ENCODE measurements at regions not wholly inside any gene's neighbourhood (a gene's known extent, or its start where the extent isn't known, plus 50 kb on each side); places are given as distances from the start of the nearest gene placed in this dataset.
"Not testable (repeated sequence)": the region's sequence is repeated elsewhere in the genome, so short reads cannot be mapped to it uniquely, and the experiment has no call there.

GRCh38 chr14:66249544-66249943, 236.6 kb upstream of the CCDC196 start:
- Histone ChIP-seq H3K9me3 (no peaks in the 10 kb centered on the region), H3K4me3 (ENCODE audit: low read depth in 1 of 2, low read length in 1 of 2) (no peak overlapping the region), H3K27me3 (no peaks in the 10 kb centered on the region), H3K27ac (no peak overlapping the region), H3K36me3 (no peaks in the 10 kb centered on the region), H3K4me1 (ENCODE audit: control insufficient read depth in 1 of 2, insufficient read depth in 1 of 2, low read depth in 1 of 2, low read length in 1 of 2) (no peaks in the 10 kb centered on the region)
- TF ChIP-seq CTCF (IDR thresholded peaks at IDR 0.05): no peak

DNA sequence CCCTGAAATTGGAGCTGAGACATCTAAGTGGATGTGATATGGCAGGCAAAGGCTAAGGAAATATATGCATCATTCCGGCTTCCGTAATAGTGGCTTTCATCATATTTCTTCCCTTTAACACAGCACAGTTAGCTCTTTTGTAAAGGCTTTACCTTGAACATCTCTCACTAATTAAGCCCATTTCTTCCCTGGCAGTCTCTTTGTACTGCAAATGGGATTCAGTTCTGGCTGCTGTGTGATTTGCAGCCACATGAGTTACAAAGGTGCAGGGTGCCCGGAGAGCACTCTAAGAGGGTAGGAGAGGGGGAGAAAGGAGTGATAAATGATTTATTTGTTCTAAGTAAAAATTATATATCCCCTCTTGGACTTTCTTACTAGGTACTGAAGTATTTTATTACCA, 232.1 kb upstream of the CCDC196 start:
- TF ChIP-seq CTCF (IDR thresholded peaks at IDR 0.05): no peak
- no peak overlapping the region for H3K27ac ChIP-seq
- H3K27me3 ChIP-seq: no peaks in the 10 kb centered on the region
- no peaks in the 10 kb centered on the region for H3K9me3 ChIP-seq
- H3K4me1 ChIP-seq (ENCODE audit: control insufficient read depth in 1 of 2, insufficient read depth in 1 of 2, low read depth in 1 of 2, low read length in 1 of 2): no peaks in the 10 kb centered on the region
- no peaks in the 10 kb centered on the region for H3K36me3 ChIP-seq
- no peak overlapping the region for H3K4me3 ChIP-seq (ENCODE audit: low read depth in 1 of 2, low read length in 1 of 2)

GRCh38 chr14:66268802-66269334, 217.3 kb upstream of the CCDC196 start:
- H3K4me3 ChIP-seq (ENCODE audit: low read depth in 1 of 2, low read length in 1 of 2): no peak overlapping the region
- no peak overlapping the region for H3K27ac ChIP-seq
- no peaks in the 10 kb centered on the region for H3K4me1 ChIP-seq (ENCODE audit: control insufficient read depth in 1 of 2, insufficient read depth in 1 of 2, low read depth in 1 of 2, low read length in 1 of 2)
- no peaks in the 10 kb centered on the region for H3K9me3 ChIP-seq
- TF ChIP-seq CTCF (IDR thresholded peaks at IDR 0.05): no peak
- H3K36me3 ChIP-seq: no peaks in the 10 kb centered on the region
- no peaks in the 10 kb centered on the region for H3K27me3 ChIP-seq

- TF ChIP-seq CTCF (IDR thresholded peaks at IDR 0.05): no peak
- H3K27me3 ChIP-seq: no peaks in the 10 kb centered on the region
- no peak overlapping the region for H3K4me3 ChIP-seq (ENCODE audit: low read depth in 1 of 2, low read length in 1 of 2)
- H3K36me3 ChIP-seq: no peaks in the 10 kb centered on the region
- H3K4me1 ChIP-seq (ENCODE audit: control insufficient read depth in 1 of 2, insufficient read depth in 1 of 2, low read depth in 1 of 2, low read length in 1 of 2): no peaks in the 10 kb centered on the region
- H3K27ac ChIP-seq: no peak overlapping the region
- no peaks in the 10 kb centered on the region for H3K9me3 ChIP-seq
Measured at GRCh38 chr14:66272221-66272620, 213.9 kb upstream of the CCDC196 start.

DNA sequence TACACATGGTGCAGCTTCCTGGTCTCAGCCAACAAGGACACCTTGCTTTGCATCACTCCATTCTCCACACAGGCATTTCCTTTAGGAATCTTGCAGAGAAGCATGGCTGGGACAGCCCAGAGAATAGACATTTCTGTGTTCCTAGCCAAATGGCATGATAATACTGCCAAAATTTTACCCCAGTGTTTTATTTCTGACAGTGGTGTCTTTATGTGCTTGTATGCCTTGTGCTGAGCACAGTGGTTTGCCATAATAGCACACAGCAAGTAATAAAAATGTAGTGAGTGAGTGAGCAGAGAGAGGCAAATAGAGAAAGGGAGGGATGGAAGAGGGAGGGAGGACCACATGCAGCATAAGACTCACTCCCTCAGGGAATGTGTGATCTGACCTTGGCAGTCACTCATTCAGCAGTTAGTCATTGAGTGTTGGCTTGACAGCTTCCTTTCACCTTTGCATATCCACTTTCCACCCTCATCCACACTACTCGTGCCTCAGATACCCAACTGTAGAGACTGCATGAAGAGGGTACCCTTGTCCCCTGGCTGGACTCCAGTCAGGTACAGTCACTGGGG, 212.8 kb upstream of the CCDC196 start:
- Histone ChIP-seq H3K36me3 (no peaks in the 10 kb centered on the region), H3K27me3 (no peaks in the 10 kb centered on the region), H3K9me3 (no peaks in the 10 kb centered on the region), H3K4me3 (ENCODE audit: low read depth in 1 of 2, low read length in 1 of 2) (no peak overlapping the region), H3K4me1 (ENCODE audit: control insufficient read depth in 1 of 2, insufficient read depth in 1 of 2, low read depth in 1 of 2, low read length in 1 of 2) (no peaks in the 10 kb centered on the region), H3K27ac (no peak overlapping the region)
- TF ChIP-seq CTCF (IDR thresholded peaks at IDR 0.05): no peak

- H3K27me3 ChIP-seq; H3K36me3 ChIP-seq; H3K9me3 ChIP-seq; H3K27ac ChIP-seq; H3K4me3 ChIP-seq (ENCODE audit: low read depth in 1 of 2, low read length in 1 of 2); H3K4me1 ChIP-seq (ENCODE audit: control insufficient read depth in 1 of 2, insufficient read depth in 1 of 2, low read depth in 1 of 2, low read length in 1 of 2): not testable (repeated sequence)
Measured at GRCh38 chr14:66278418-66278817, 207.8 kb upstream of the CCDC196 start.

All from neutrophil (primary cell).